ENCODE measurements at regions not wholly inside any gene's neighbourhood (a gene's known extent, or its start where the extent isn't known, plus 50 kb on each side); places are given as distances from the start of the nearest gene placed in this dataset.

DNA sequence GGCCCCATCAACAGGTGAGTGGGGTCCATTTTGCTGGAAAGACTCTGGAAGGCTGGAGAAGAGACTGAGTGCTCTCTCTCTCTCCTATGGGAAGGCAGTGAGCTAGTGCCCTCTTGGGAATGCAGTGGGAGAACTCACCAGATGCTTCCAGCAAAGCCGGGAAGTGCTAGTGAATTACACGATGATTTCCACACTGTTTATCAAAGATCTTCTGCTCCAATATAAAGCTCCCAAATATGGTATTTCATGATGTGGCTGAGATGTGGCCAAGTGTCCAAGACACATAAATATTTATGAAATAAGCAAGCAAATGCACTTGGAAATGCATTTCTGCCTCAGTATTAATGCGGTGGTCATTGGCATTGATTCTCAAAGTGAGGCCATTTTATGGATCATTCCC, 135.9 kb downstream of the VAPA start:
- H3K9me3 ChIP-seq, result no peaks in the 10 kb centered on the region
- no peak for ATAC-seq
- no peak overlapping the region for H3K27ac ChIP-seq
- TF ChIP-seq, protein P1, sequence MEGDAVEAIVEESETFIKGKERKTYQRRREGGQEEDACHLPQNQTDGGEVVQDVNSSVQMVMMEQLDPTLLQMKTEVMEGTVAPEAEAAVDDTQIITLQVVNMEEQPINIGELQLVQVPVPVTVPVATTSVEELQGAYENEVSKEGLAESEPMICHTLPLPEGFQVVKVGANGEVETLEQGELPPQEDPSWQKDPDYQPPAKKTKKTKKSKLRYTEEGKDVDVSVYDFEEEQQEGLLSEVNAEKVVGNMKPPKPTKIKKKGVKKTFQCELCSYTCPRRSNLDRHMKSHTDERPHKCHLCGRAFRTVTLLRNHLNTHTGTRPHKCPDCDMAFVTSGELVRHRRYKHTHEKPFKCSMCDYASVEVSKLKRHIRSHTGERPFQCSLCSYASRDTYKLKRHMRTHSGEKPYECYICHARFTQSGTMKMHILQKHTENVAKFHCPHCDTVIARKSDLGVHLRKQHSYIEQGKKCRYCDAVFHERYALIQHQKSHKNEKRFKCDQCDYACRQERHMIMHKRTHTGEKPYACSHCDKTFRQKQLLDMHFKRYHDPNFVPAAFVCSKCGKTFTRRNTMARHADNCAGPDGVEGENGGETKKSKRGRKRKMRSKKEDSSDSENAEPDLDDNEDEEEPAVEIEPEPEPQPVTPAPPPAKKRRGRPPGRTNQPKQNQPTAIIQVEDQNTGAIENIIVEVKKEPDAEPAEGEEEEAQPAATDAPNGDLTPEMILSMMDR (IDR thresholded peaks at IDR 0.05), result no peak
- 38 to 50% (median 49%) methylated on average over 3 of the region's 3 CpGs for WGBS, 3 donors
- intact Hi-C loops (cut with DNase I), result no loop called here
- H3K4me1 ChIP-seq, result no peaks in the 10 kb centered on the region
- no peak overlapping the region for H3K4me3 ChIP-seq
- H3K27me3 ChIP-seq (ENCODE audit: insufficient read depth in 3 of 3, low read length in 2 of 3), result no peaks in the 10 kb centered on the region
- no peak for DNase-seq
- H3K36me3 ChIP-seq (ENCODE audit: insufficient read depth in 1 of 2, low read depth in 1 of 2), result no peaks in the 10 kb centered on the region

DNA sequence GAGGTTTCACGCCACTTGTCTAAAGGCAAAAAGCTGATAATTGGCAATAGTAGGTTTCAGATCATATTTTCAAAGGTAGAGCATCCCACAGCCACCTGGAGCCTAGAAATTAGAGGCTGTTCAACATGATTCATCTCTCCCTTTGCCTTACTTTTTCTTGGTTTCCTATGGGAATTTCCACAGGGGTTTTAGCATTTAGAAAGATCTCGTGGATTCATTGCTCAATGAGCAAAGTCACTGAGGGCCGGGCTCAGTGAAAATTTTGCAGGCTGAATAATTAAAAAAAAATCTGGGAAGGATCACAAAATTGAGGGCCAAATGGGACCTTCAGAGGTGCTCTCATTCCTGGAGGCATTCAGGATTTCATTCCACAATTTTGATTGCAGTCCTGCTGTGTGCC, 137.1 kb downstream of the VAPA start:
- no peaks in the 10 kb centered on the region for H3K9me3 ChIP-seq
- H3K27me3 ChIP-seq (ENCODE audit: insufficient read depth in 3 of 3, low read length in 2 of 3), result no peaks in the 10 kb centered on the region
- ATAC-seq, result peak in 1 of 4 donors; percentile 37
- WGBS, 3 donors, result 86 to 93% (median 90%) methylated on average over 3 of the region's 3 CpGs
- no peak overlapping the region for H3K27ac ChIP-seq
- intact Hi-C loops (cut with DNase I), result no loop called here
- no peak overlapping the region for H3K4me3 ChIP-seq
- no peak for DNase-seq
- TF ChIP-seq, protein P1 (IDR thresholded peaks at IDR 0.05), result no peak
- no peaks in the 10 kb centered on the region for H3K36me3 ChIP-seq (ENCODE audit: insufficient read depth in 1 of 2, low read depth in 1 of 2)
- H3K4me1 ChIP-seq, result no peaks in the 10 kb centered on the region

GRCh38 chr18:10051877-10052631, 138.2 kb downstream of the VAPA start:
- 46 to 60% (median 53%) methylated on average over 8 of the region's 8 CpGs for WGBS, 3 donors

DNA sequence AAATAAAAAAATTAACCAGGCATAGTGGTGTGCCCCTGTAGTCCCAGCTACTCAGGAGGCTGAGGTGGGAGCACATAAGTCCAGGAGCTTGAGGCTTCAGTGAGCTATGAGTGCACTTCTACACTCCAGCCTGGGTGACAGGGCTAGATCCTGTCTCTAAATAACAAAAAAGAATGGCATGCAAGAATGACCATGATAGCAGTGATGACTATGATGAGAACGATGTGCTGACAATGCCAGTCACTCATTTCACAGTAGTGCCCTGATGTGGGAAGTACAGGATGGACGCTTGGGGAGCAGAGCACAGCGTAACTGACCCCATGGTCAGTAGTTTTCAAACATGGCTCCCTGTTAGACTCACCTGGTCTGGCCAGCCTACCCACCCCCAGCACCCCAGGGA, 139.1 kb downstream of the VAPA start:
- no peak overlapping the region for H3K27ac ChIP-seq
- H3K4me3 ChIP-seq, result no peak overlapping the region
- TF ChIP-seq, protein P1 (IDR thresholded peaks at IDR 0.05), result no peak
- no peak for DNase-seq
- no peaks in the 10 kb centered on the region for H3K36me3 ChIP-seq (ENCODE audit: insufficient read depth in 1 of 2, low read depth in 1 of 2)
- intact Hi-C loops (cut with DNase I), result no loop called here
- no peak for ATAC-seq
- WGBS, 3 donors, result 91 to 99% (median 97%) methylated on average over 3 of the region's 3 CpGs
- no peaks in the 10 kb centered on the region for H3K9me3 ChIP-seq
- no peaks in the 10 kb centered on the region for H3K27me3 ChIP-seq (ENCODE audit: insufficient read depth in 3 of 3, low read length in 2 of 3)
- no peaks in the 10 kb centered on the region for H3K4me1 ChIP-seq

More at GRCh38 chr18:10051877-10052631, 138.2 kb downstream of the VAPA start:
- H3K9me3 ChIP-seq, result no peaks in the 10 kb centered on the region
- no peaks in the 10 kb centered on the region for H3K4me1 ChIP-seq
- H3K27ac ChIP-seq, result peak overlapping the region; percentile 21
- intact Hi-C loops (cut with DNase I), result no loop called here
- H3K4me3 ChIP-seq, result no peak overlapping the region
- TF ChIP-seq, protein P1 (IDR thresholded peaks at IDR 0.05), result no peak
- no peaks in the 10 kb centered on the region for H3K36me3 ChIP-seq (ENCODE audit: insufficient read depth in 1 of 2, low read depth in 1 of 2)
- ATAC-seq (peak; percentile 28 to 81 (median 59)), DNase-seq (peak; percentile 53 to 72)
- no peaks in the 10 kb centered on the region for H3K27me3 ChIP-seq (ENCODE audit: insufficient read depth in 3 of 3, low read length in 2 of 3)

DNA sequence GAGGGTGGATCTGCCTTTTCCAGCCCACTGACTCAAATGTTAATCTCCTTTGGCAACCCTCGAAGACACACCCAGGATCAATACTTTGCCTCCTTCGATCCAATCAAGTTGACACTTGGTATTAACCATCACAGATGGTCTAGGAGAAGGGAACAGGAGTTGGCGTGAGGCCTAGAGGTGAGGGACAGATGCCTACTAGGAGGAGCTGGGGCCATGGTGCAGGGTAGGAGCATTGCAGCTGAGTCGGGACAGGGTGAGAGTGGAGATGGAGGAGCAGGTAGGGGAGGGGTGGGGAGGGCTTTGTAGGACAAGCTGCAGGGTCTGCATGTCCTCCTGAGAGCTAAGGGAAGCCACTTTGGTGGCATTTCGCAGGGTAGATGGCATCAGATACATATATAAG, 140.0 kb downstream of the VAPA start:
- Histone ChIP-seq H3K9me3 (no peaks in the 10 kb centered on the region), H3K4me3 (no peak overlapping the region), H3K4me1 (no peaks in the 10 kb centered on the region), H3K36me3 (ENCODE audit: insufficient read depth in 1 of 2, low read depth in 1 of 2) (no peaks in the 10 kb centered on the region), H3K27me3 (ENCODE audit: insufficient read depth in 3 of 3, low read length in 2 of 3) (peaks cover 0 to under 1% (median 0%) of the 10 kb centered on the region in 3 donors), H3K27ac (no peak overlapping the region)
- TF ChIP-seq, protein P1 (IDR thresholded peaks at IDR 0.05), result no peak
- 91 to 96% (median 95%) methylated on average over 5 of the region's 5 CpGs for WGBS, 3 donors
- intact Hi-C loops (cut with DNase I), result no loop called here
- no peak for ATAC-seq
- no peak for DNase-seq

Data from psoas muscle (tissue), 7 donors.